ENCODE measurements at regions not wholly inside any gene's neighbourhood (a gene's known extent, or its start where the extent isn't known, plus 50 kb on each side); places are given as distances from the start of the nearest gene placed in this dataset.

GRCh38 chr15:39270221-39270855, 310.5 kb upstream of the THBS1 start:
- H3K4me3 Mint-ChIP-seq = no peak overlapping the region

GRCh38 chr15:39270934-39271333, 309.9 kb upstream of the THBS1 start:
- no peak for TF ChIP-seq CTCF (conservative IDR thresholded peaks at IDR 0.05)
- Mint-ChIP-seq H3K4me3 (no peak overlapping the region), H3K36me3 (no peaks in the 10 kb centered on the region), H3K4me1 (ENCODE audit: unreplicated experiment) (no peaks in the 10 kb centered on the region), H3K27ac (no peak overlapping the region), H3K9me3 (no peaks in the 10 kb centered on the region), H3K27me3 (peaks cover 15% of the 10 kb centered on the region)
- DNase-seq (ENCODE audit: extremely low spot score, unreplicated experiment) = no peak

More at GRCh38 chr15:39270221-39270855, 310.5 kb upstream of the THBS1 start:
- no peaks in the 10 kb centered on the region for H3K9me3 Mint-ChIP-seq
- H3K27me3 Mint-ChIP-seq = peaks cover 15% of the 10 kb centered on the region
- DNase-seq (ENCODE audit: extremely low spot score, unreplicated experiment) = no peak
- no peak for TF ChIP-seq CTCF (conservative IDR thresholded peaks at IDR 0.05)
- H3K4me1 Mint-ChIP-seq (ENCODE audit: unreplicated experiment) = no peaks in the 10 kb centered on the region
- no peaks in the 10 kb centered on the region for H3K36me3 Mint-ChIP-seq
- H3K27ac Mint-ChIP-seq = no peak overlapping the region

GRCh38 chr15:39272901-39273300, 308.0 kb upstream of the THBS1 start:
- DNase-seq (ENCODE audit: extremely low spot score, unreplicated experiment) = no peak
- Mint-ChIP-seq H3K9me3 (no peaks in the 10 kb centered on the region), H3K27ac (no peak overlapping the region), H3K4me3 (no peak overlapping the region), H3K36me3 (no peaks in the 10 kb centered on the region), H3K27me3 (peaks cover 15% of the 10 kb centered on the region), H3K4me1 (ENCODE audit: unreplicated experiment) (peaks cover 9% of the 10 kb centered on the region)
- TF ChIP-seq CTCF (conservative IDR thresholded peaks at IDR 0.05) = no peak

GRCh38 chr15:39273717-39274411, 307.0 kb upstream of the THBS1 start:
- no peak for DNase-seq (ENCODE audit: extremely low spot score, unreplicated experiment)
- Mint-ChIP-seq H3K27me3 (peaks cover 15% of the 10 kb centered on the region), H3K9me3 (peaks cover 5% of the 10 kb centered on the region), H3K4me1 (ENCODE audit: unreplicated experiment) (peaks cover 9% of the 10 kb centered on the region), H3K4me3 (no peak overlapping the region), H3K27ac (peak overlapping the region; percentile 22), H3K36me3 (no peaks in the 10 kb centered on the region)
- TF ChIP-seq CTCF (conservative IDR thresholded peaks at IDR 0.05) = no peak

- Mint-ChIP-seq H3K4me1 (ENCODE audit: unreplicated experiment) (peaks cover 9% of the 10 kb centered on the region), H3K27ac (no peak overlapping the region), H3K9me3 (peaks cover 5% of the 10 kb centered on the region), H3K27me3 (peaks cover 11% of the 10 kb centered on the region), H3K36me3 (no peaks in the 10 kb centered on the region), H3K4me3 (no peak overlapping the region)
- no peak for TF ChIP-seq CTCF (conservative IDR thresholded peaks at IDR 0.05)
- DNase-seq (ENCODE audit: extremely low spot score, unreplicated experiment) = no peak
Observed at GRCh38 chr15:39275066-39275465, 305.8 kb upstream of the THBS1 start.
